ENCODE measurements at regions not wholly inside any gene's neighbourhood (a gene's known extent, or its start where the extent isn't known, plus 50 kb on each side); places are given as distances from the start of the nearest gene placed in this dataset.

DNA sequence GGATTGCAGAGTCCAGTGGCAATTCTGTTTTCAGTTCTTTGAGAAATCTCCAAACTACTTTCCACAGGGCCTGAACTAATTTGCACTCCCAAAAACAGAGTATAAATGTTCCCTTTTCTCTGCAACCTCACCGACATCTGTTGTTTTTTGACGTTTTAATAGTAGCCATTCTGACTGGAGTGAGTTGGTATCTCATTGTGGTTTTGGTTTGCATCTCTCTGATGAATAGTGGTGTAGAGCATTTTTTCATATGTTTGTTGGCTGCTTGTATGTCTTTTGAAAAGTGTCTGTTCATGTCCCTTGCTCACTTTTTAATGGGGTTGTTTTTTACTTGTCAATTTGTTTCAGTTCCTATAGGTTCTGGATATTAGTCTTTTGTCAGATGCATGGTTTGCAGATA lies 72.6 kb downstream of the PALM2AKAP2 start:
- in situ Hi-C loops (cut with HindIII; ENCODE audit: low sequenced_read_pairs), result no loop called here
- DNase-seq (ENCODE audit: low read depth), result no peak
- no peak overlapping the region for H3K4me3 ChIP-seq (ENCODE audit: low read depth, low read length)
- TF ChIP-seq, protein P1, sequence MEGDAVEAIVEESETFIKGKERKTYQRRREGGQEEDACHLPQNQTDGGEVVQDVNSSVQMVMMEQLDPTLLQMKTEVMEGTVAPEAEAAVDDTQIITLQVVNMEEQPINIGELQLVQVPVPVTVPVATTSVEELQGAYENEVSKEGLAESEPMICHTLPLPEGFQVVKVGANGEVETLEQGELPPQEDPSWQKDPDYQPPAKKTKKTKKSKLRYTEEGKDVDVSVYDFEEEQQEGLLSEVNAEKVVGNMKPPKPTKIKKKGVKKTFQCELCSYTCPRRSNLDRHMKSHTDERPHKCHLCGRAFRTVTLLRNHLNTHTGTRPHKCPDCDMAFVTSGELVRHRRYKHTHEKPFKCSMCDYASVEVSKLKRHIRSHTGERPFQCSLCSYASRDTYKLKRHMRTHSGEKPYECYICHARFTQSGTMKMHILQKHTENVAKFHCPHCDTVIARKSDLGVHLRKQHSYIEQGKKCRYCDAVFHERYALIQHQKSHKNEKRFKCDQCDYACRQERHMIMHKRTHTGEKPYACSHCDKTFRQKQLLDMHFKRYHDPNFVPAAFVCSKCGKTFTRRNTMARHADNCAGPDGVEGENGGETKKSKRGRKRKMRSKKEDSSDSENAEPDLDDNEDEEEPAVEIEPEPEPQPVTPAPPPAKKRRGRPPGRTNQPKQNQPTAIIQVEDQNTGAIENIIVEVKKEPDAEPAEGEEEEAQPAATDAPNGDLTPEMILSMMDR (IDR thresholded peaks at IDR 0.05; ENCODE audit: low read depth, low read length, missing control alignments), result no peak

DNA sequence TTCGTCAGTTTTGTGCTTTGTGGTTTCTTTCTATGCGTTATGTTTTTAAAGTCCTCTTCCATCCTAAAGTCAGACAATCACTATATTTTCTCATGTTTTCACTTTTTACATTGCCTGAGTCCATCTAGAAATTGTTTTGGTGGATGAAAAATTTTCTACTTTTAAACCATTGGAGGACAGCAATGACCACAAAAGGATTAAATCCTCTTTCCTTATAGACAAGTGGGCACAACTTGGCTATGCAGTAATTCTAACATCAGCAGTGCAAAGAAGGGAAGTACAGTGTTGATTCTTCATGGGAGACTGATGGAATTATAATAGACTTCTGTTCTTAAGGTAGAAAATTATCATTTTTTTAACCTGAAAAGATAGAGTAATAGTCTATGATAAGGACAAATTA lies 75.5 kb downstream of the PALM2AKAP2 start:
- TF ChIP-seq, protein P1 (IDR thresholded peaks at IDR 0.05; ENCODE audit: low read depth, low read length, missing control alignments), result no peak
- in situ Hi-C loops (cut with HindIII; ENCODE audit: low sequenced_read_pairs), result no loop called here
- no peak overlapping the region for H3K4me3 ChIP-seq (ENCODE audit: low read depth, low read length)
- DNase-seq (ENCODE audit: low read depth), result no peak

DNA sequence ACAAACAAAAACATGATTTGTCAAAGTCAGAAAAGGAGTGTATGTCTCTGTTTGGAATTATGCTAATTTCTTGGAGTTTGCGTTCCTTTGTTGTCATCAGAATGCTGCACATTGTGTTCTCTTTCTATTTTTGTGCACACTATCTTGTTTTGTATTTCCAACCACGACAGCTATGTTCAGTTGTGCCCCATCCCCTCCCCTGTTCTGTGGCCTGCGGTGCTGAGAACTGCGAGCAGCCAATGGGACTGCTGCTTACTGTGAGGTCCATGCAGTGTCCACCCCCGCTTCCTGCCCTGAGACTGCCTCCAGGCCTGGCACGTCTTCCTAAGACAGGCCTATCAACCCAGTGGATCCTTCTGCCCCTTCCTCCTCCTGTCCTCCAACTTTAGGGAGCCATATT lies 76.8 kb downstream of the PALM2AKAP2 start:
- in situ Hi-C loops (cut with HindIII; ENCODE audit: low sequenced_read_pairs), result no loop called here
- DNase-seq (ENCODE audit: low read depth), result no peak
- TF ChIP-seq, protein P1 (IDR thresholded peaks at IDR 0.05; ENCODE audit: low read depth, low read length, missing control alignments), result no peak
- no peak overlapping the region for H3K4me3 ChIP-seq (ENCODE audit: low read depth, low read length)

DNA sequence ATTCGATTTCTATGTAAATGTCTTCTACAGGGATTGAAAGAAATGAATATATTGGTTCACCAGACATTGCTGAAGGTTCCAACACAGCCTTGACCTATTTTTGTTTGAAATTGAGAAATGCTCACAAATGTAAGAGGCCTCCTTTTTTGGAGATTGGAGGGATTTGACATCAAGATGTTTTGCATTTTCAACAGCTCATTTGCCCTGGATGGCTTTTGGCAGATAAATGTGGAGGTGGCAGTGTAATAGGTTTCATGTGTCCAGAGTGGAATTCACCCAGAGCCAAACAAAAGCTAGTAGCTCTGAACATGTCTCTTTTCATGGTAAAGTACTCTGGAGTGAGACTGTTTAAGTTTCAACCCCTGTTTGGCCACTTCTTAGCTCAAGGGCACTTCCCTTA lies 77.3 kb downstream of the PALM2AKAP2 start:
- DNase-seq (ENCODE audit: low read depth), result peak; percentile 9
- TF ChIP-seq, protein P1 (IDR thresholded peaks at IDR 0.05; ENCODE audit: low read depth, low read length, missing control alignments), result no peak
- H3K4me3 ChIP-seq (ENCODE audit: low read depth, low read length), result no peak overlapping the region
- in situ Hi-C loops (cut with HindIII; ENCODE audit: low sequenced_read_pairs), result no loop called here

DNA sequence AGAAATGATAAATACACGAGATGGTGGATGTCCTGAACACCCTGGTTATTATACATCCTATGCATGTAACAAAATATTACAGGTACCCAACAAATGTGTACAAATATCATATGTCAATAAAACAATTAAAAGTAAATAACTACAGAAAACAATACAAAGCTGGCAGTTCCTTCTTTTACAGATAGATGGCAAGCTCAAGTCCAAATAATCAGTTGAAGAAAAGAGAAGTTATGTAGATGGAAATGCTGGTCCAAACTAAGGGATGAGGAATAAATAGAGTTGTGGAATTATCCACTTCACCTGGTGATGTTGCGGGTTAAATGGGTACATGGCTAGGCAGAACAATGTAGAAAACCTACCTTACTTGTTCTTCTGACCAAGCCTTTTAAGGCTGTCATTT lies 79.4 kb downstream of the PALM2AKAP2 start:
- no peak for DNase-seq (ENCODE audit: low read depth)
- TF ChIP-seq, protein P1 (IDR thresholded peaks at IDR 0.05; ENCODE audit: low read depth, low read length, missing control alignments), result peak; percentile 26
- in situ Hi-C loops (cut with HindIII; ENCODE audit: low sequenced_read_pairs), result no loop called here
- H3K4me3 ChIP-seq (ENCODE audit: low read depth, low read length), result no peak overlapping the region

DNA sequence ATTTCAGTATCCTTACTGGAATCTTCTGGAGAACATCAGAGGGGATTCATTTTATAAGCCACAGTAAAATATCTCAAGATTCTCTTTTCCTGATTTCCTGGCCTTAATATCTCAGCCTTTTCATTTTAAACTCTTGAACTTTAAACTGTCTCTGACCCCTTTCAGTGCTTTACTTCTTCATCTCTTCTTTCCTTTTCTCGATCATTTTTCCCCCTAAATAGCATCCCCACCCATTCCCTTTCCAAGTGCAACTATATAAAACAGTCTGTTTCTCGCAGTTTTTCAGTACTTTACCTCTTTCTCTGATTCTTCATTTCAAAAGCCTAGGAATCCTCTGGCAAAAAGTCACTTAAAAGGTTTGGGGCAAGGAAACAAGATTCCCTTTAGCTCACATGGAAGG lies 80.5 kb downstream of the PALM2AKAP2 start:
- DNase-seq (ENCODE audit: low read depth), result no peak
- in situ Hi-C loops (cut with HindIII; ENCODE audit: low sequenced_read_pairs), result no loop called here
- TF ChIP-seq, protein P1 (IDR thresholded peaks at IDR 0.05; ENCODE audit: low read depth, low read length, missing control alignments), result no peak
- no peak overlapping the region for H3K4me3 ChIP-seq (ENCODE audit: low read depth, low read length)

DNA sequence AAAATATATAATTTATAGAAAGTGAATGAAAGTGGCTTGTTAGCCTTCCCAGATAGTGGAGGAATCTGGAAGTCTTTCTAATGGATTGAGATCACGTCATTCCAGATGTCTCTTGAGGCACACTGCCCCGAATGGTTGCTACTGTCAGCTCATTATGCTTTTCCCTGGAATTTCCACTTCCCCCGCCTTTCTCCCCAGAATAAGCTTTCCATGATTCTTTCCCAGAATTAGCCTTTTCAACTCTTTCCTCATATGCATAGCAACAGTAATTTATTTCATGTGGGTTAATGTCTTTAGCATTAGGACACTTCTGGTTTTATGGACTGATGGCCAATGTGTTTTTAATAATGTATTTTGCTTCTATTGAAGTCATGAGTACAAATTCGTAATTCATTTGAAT lies 81.5 kb downstream of the PALM2AKAP2 start:
- in situ Hi-C loops (cut with HindIII; ENCODE audit: low sequenced_read_pairs), result no loop called here
- DNase-seq (ENCODE audit: low read depth), result no peak
- TF ChIP-seq, protein P1 (IDR thresholded peaks at IDR 0.05; ENCODE audit: low read depth, low read length, missing control alignments), result no peak
- H3K4me3 ChIP-seq (ENCODE audit: low read depth, low read length), result no peak overlapping the region

Measured in astrocyte of the cerebellum (primary cell).